Smooth muscle cell (in vitro differentiated cells): ENCODE measurements at regions not wholly inside any gene's neighbourhood (a gene's known extent, or its start where the extent isn't known, plus 50 kb on each side); places are given as distances from the start of the nearest gene placed in this dataset.

Experiments used
- DNase-seq: peaks from one replicate; lab custom pipeline; 2025; ENCODE audit not compliant: unreplicated experiment; lab: John Stamatoyannopoulos, UW
- H2AFZ ChIP-seq: fragments of 200-600 bp; sonication (generic); 2 replicates; pipeline ENCODE4 v1.6.0; 2016; ENCODE audit warnings: antibody characterized with exemption, low read depth, mild to moderate bottlenecking
- H3F3A ChIP-seq: fragments of 200-600 bp; sonication (generic); 2 replicates; pipeline ENCODE4 v1.6.0; 2017; ENCODE audit warnings: antibody characterized with exemption, low read depth
- H3K27ac ChIP-seq: fragments of 200-600 bp; sonication (generic); 2 replicates; pipeline ENCODE4 v1.5.1; 2016; ENCODE audit warnings: low read depth, mild to moderate bottlenecking
- H3K27me3 ChIP-seq: fragments of 200-600 bp; sonication (generic); 2 replicates; pipeline ENCODE4 v1.6.1; 2016; ENCODE audit warnings: low read depth, mild to moderate bottlenecking
- H3K36me3 ChIP-seq: fragments of 200-600 bp; sonication (generic); 2 replicates; pipeline ENCODE4 v1.5.1; 2016; ENCODE audit warnings: low read depth
- H3K4me1 ChIP-seq: fragments of 200-600 bp; sonication (generic); 2 replicates; pipeline ENCODE4 v1.5.1; 2016; ENCODE audit warnings: low read depth
- H3K4me2 ChIP-seq: fragments of 200-600 bp; sonication (generic); 2 replicates; pipeline ENCODE4 v1.6.0; 2016; ENCODE audit warnings: mild to moderate bottlenecking
- H3K4me3 ChIP-seq: fragments of 200-600 bp; sonication (generic); 2 replicates; pipeline ENCODE4 v1.5.1; 2016; ENCODE audit warnings: mild to moderate bottlenecking
- H3K79me2 ChIP-seq: fragments of 200-600 bp; sonication (generic); 2 replicates; pipeline ENCODE4 v1.6.0; 2016; ENCODE audit warnings: low read depth, mild to moderate bottlenecking
- H3K9ac ChIP-seq: fragments of 200-600 bp; sonication (generic); 2 replicates; pipeline ENCODE4 v1.6.0; 2016; ENCODE audit warnings: low read depth
- H3K9me3 ChIP-seq: fragments of 200-600 bp; sonication (generic); replicated peaks from 2 replicates; pipeline ENCODE4 v1.5.1; 2016; ENCODE audit warnings: low read depth
- H4K20me1 ChIP-seq: fragments of 200-600 bp; sonication (generic); 2 replicates; pipeline ENCODE4 v1.6.0; 2016; ENCODE audit warnings: low read depth
- CTCF ChIP-seq: fragments of 200-600 bp; sonication (generic); IDR thresholded peaks from 2 replicates; pipeline ENCODE4 v1.5.1; 2017; ENCODE audit warnings: borderline replicate concordance, mild to moderate bottlenecking, antibody characterized with exemption; ENCODE audit not compliant: insufficient read depth, poor library complexity, severe bottlenecking
- WGBS: methylation state at CpG from one replicate; pipeline ENCODE4 v1.1.7; 2016; ENCODE audit warnings: low lambda C conversion rate; 5-methylcytosine and 5-hydroxymethylcytosine counted together

GRCh38 chr11:91188484-91188883 lies 965.6 kb upstream of the CHORDC1 start:
- Histone ChIP-seq H3K36me3 (no peaks in the 10 kb centered on the region), H3K27me3 (no peaks in the 10 kb centered on the region), H3K4me3 (no peak overlapping the region), H3K9ac (no peak overlapping the region), H3K9me3 (no peaks in the 10 kb centered on the region), H3K4me1 (no peaks in the 10 kb centered on the region), H3K79me2 (no peaks in the 10 kb centered on the region), H3K4me2 (no peak overlapping the region), H3F3A (no peaks in the 10 kb centered on the region), H3K27ac (no peak overlapping the region), H4K20me1 (no peaks in the 10 kb centered on the region), H2AFZ (no peak overlapping the region)
- TF ChIP-seq CTCF: no peak
- 89% methylated on average over 6 of the region's 6 CpGs for WGBS
- DNase-seq: no peak

- Histone ChIP-seq H3K9ac (no peak overlapping the region), H3F3A (no peaks in the 10 kb centered on the region), H3K27ac (no peak overlapping the region), H4K20me1 (no peaks in the 10 kb centered on the region), H3K79me2 (no peaks in the 10 kb centered on the region), H3K36me3 (no peaks in the 10 kb centered on the region), H3K4me2 (no peak overlapping the region), H3K9me3 (no peaks in the 10 kb centered on the region), H3K4me3 (no peak overlapping the region), H3K4me1 (no peaks in the 10 kb centered on the region), H2AFZ (no peak overlapping the region), H3K27me3 (no peaks in the 10 kb centered on the region)
- no peak for TF ChIP-seq CTCF
- DNase-seq: no peak
- 83% methylated on average over 2 of the region's 2 CpGs for WGBS
Measured at GRCh38 chr11:91187314-91187713, 964.5 kb upstream of the CHORDC1 start.

- Histone ChIP-seq H3K27me3 (no peaks in the 10 kb centered on the region), H3K36me3 (no peaks in the 10 kb centered on the region), H2AFZ (no peak overlapping the region), H3K9me3 (no peaks in the 10 kb centered on the region), H3K4me1 (no peaks in the 10 kb centered on the region), H3K9ac (no peak overlapping the region), H3F3A (no peaks in the 10 kb centered on the region), H3K27ac (no peak overlapping the region), H3K4me2 (no peak overlapping the region), H3K4me3 (no peak overlapping the region), H4K20me1 (no peaks in the 10 kb centered on the region), H3K79me2 (no peaks in the 10 kb centered on the region)
- 56% methylated on average over 1 of the region's 1 CpG for WGBS
- TF ChIP-seq CTCF: no peak
- no peak for DNase-seq
Measured at GRCh38 chr11:91178366-91178765, 955.5 kb upstream of the CHORDC1 start.

GRCh38 chr11:91174734-91175133 lies 951.9 kb upstream of the CHORDC1 start:
- Histone ChIP-seq H4K20me1 (no peaks in the 10 kb centered on the region), H3K9me3 (no peaks in the 10 kb centered on the region), H3K79me2 (no peaks in the 10 kb centered on the region), H2AFZ (no peak overlapping the region), H3F3A (no peaks in the 10 kb centered on the region), H3K9ac (no peak overlapping the region), H3K4me2 (no peak overlapping the region), H3K4me3 (no peak overlapping the region), H3K4me1 (no peaks in the 10 kb centered on the region), H3K27me3 (no peaks in the 10 kb centered on the region), H3K27ac (no peak overlapping the region), H3K36me3 (no peaks in the 10 kb centered on the region)
- no peak for TF ChIP-seq CTCF
- DNase-seq: no peak
